GM21786 (cell line): ENCODE measurements at regions not wholly inside any gene's neighbourhood (a gene's known extent, or its start where the extent isn't known, plus 50 kb on each side); places are given as distances from the start of the nearest gene placed in this dataset.

Source experiments
- ATAC-seq: cut with Tn5 transposase; IDR thresholded peaks from one replicate; pipeline ENCODE4 v1.9.1; 2021; ENCODE audit not compliant: unreplicated experiment

DNA sequence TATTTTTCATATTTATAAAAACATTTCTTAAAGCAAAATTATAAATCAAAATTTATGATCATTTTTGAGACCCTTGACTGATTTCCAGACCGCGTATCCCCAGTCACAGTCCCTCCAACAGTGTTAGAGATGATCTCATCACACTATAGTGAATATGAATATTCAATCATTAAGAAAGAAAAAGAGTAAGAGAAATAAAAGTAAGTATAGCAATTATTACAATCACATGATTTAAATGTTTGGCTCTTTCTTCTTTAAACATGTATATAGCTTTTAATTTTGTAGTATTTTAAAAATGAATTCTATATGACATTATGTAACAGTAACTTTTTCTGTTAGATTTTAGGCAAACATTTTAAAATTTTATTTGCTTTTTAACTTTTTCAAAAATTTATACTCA lies 438.3 kb downstream of the RFPL4B start:
- no peak for ATAC-seq

GRCh38 chr6:112786801-112787200 lies 439.7 kb downstream of the RFPL4B start:
- ATAC-seq, result no peak

DNA sequence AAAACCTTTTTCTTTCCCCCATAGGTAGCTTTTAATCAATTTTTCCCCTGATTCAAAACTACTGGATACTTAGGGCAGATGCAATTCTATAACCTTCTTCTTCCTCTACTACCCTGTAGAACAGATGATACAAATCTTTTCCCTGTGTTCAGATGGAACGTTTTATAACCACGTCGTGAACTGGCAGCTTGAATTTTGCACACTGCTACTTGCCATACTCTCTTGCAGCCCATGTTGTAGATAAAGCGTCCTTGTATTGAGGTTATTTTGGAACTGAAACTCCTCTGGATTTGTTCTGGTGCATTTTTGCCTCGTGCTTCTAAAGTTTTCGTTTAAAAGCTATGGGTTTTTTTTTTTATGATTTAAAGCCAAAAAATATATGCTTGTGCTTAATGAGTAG lies 440.2 kb downstream of the RFPL4B start:
- ATAC-seq, result no peak

- ATAC-seq, result no peak
Measured at GRCh38 chr6:112795316-112795715, 448.2 kb downstream of the RFPL4B start.

DNA sequence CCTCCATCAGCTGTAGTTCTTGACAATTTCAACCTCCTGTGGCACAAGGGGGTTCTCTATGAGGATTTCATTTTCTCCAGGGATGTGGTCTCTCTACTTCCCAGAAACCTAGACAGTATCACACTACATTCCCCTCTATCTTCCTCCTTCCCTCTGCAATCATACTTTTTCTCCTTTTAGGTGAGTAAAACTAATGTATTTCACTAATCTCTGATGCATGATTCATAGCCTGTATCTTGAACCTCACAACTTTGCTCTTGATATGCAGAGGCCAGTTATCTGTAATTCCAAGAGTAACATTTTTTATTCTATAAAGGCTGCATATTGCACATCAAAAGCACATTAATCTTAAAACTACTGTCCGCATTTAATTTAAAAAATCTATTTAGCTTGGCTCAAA lies 449.6 kb downstream of the RFPL4B start:
- ATAC-seq, result no peak

DNA sequence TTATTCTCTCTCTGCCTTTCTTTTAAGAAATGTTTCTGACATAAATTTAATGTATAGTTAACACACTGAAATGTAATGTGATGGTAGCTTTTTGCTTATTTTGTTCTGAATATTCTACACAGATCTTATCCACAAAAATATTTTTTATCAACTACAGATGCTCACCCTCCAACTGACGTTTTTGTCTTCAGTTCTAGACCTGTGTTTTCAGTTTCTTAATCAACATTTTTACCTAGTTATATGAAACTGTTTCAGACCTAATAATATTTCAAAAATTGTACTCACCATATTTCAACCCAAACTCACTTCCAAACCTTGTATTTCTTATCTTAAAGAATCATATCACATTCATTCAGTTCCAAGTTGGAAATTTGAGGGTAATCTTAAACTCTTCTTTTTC lies 452.8 kb downstream of the RFPL4B start:
- ATAC-seq, result no peak

DNA sequence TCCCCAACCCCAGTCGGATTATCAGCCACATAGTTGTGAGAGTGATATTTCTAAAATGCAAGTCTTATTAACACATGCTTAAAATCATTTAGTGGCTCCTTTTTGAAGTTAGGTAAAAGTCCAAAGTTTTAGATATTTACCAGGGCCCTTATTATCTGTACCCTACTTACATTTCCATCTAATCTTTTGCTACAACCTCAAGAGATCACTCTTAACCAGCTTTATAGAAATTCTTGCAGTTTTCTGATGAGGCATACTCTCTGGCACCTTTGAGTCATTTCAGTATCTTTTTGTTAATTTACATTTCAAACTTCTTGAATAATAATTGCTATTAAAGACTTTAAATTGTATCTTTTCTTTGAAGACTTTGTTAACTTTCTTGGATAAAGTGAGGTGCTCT lies 453.3 kb downstream of the RFPL4B start:
- ATAC-seq, result no peak

DNA sequence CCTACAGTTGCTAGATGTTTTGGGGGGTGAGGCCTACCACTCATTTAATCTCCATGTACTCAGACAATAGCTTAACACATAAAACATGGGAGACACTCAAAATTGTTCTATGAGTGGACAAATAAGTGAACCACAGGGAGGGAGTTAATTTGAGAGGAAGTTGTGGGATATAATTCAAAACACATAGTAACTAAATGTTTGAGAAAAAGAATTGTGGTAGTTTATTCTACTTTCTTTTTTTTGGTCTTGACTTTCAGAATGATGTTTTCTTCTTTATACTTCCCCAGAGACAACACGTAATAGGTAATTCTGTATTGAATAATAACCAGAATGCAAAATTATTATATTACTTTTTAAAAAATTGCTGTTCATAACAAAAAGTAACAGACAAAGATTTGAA lies 453.8 kb downstream of the RFPL4B start:
- no peak for ATAC-seq

DNA sequence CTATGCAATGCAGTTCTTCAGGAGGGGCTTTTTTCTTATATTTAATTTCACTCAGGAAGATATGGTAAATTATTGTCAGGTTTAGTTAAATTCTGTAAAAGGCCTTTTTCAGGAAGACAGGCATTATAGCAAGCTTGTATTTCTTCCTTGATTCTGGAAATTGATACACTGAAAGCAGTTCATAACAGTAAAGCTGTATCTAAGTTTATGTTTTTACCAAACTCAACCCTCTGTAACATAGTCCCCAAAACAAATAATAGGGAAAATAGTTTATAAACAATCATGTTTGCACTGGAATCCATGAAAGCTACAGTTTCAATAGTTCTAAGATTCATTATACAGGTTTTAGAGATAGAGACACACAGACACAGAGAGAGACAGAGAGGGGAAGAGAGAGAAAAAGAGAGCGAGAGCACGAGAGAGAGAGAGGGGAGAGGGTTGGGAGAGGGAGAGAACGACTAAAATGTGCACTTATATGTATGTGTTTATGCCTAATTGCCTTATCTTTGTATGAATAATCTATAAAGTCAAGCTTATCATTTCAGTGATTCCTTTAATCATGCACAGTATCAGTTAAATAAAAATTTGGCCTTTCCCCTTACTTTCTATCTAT lies 454.4 kb downstream of the RFPL4B start:
- ATAC-seq, result no peak

- no peak for ATAC-seq
Measured at GRCh38 chr6:112802144-112802543, 455.0 kb downstream of the RFPL4B start.

DNA sequence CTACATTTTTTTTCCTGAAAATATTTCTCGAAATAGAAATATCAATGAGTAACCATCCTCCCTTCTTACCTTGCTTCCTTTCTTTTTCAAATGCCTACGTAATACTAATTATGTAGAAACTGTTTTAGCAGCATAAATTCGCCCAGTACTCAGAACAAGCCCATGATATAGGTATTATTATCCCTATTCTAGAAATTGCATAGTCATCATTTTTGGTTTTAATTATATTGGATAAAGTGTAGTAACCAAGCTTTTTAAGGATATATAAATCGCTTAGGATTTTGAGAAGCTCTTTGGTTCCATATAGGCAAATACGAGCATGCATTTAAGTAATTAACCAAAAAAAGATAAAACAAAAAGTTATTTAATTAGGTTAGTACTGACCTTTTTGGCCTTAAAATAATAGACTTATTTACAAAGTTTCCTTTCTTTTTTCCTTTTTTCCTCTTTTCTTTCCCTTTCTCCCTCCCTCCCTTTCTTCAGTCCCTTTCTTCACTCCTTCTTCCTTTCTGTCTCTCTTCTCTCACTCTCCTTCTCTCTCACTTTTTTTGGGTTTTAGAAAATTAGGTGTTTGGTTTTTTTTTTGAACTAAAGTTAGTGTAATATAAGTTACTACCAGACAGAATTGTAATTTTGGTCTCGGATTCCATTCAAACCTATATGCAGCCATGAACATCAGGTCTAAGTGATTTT lies 457.7 kb downstream of the RFPL4B start:
- ATAC-seq, result no peak

- ATAC-seq, result no peak
Measured at GRCh38 chr6:112806163-112806865, 459.2 kb downstream of the RFPL4B start.

DNA sequence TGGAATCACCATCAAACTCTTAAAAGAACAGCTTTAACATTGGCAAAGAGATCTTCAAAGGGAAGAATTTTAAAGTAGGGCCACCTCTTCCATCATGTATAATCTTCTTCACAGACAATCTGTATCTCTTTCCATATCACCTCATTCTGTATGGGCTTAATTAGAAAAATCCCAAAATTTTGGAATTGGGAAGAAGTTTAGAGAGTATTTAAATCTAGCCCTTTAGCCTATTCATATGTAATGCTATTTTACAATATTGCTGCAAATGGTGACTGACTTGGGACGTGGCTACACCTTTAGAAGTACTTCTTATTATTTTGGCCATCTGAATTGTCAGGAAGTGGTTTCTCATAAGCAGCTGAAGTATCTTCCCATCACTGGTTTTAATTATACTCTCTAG lies 474.3 kb downstream of the RFPL4B start:
- ATAC-seq, result no peak

DNA sequence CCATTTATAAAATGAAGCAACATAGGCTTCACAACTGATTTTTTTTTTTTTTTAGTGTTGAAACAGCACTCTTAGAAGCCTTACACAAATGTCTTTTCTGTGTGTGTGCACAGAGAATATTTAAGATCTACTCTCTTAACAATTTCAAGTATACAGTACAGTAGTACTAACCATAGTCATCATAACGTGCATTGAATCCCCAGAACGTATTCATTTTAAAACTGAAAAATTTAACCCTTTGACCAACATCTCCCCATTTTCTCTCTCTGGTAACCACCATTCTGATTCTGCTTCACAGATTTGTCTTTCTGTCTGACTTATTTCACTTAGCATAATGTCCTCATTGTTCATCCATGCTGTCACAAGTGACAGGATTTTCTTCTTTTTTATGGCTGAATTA lies 475.6 kb downstream of the RFPL4B start:
- ATAC-seq, result no peak

DNA sequence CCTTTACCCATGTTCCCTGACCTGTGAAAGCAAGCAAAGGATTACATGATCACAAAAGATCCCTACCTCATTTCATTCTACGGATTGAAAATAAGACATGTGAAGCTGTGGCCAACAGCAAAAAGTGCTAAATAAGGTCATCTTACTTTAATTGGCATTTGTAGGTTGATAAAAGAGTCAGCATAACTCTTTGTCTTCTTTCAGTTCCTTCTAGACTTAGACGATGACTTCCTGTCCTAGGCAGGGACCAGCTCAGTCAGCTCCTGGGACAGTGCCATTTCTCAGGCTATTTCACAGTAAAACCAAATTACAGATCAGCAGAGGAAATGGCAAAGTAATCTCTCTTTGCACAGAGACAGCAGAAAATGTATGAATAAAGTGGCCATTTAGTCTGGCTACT lies 480.7 kb downstream of the RFPL4B start:
- peak; percentile 87 for ATAC-seq

DNA sequence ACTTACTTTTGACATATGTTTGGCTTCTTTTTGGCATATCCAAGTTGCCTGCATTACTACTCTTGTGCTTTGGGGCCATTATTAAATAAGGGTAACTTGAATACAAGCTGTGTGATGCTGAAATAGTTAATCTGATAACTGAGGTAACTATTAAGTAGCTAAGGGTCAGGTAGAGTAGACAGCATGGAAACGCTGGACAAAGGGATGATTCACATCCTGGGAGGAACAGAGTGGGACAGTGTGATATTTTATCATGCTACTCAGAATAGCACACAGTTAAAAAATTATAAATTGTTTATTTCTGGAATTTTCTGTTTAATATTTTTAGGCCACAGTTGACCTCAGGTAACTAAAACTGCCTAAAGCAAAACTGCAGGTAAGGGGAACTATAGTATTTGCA lies 483.9 kb downstream of the RFPL4B start:
- ATAC-seq, result no peak

DNA sequence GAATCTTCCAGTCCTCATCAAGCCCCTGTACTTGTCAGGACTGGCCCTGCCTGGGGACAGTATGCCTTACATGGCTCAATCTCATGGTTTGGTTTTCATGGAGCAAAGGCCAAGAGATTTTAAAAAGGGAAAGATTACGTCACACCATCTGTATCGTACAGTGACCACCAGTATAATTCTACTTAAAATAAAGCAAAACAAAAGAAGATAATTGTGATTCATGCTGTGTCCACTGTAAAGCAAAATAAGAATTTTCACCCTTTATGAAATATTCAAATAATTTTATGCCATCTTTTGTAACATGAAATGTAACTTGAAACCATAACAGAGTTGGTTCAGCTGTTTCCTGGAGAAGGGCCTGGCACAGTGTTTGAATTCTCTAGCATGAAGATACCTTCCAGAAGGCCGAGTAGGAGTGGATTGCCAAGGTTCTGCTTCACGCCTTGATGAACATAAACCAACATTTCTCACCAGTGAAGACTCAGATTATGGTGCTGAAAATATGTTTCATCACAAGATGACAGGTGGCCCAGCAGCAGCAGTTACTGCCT lies 486.5 kb downstream of the RFPL4B start:
- no peak for ATAC-seq

DNA sequence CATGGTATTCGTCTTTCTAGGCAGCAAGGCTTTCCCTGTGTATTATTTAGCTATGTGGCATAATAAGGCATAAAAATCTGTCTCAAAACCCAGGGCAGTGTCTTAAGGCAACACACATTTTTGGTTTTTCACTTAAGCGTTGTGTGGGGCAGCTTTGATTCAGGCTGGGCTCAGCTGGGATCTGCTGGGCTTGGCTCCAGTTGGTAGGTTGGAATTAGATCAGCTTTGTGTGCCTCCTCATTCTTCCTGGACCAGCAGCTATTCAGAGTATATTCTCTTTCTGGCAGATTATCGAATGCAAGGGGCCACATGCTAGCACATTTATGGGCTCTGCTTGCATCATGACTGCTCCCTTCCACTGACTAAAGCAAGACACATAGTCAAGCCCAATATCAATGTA lies 487.9 kb downstream of the RFPL4B start:
- ATAC-seq, result no peak

- no peak for ATAC-seq
Measured at GRCh38 chr6:112839525-112839961, 492.4 kb downstream of the RFPL4B start.

- peak; percentile 48 for ATAC-seq
Measured at GRCh38 chr6:112841553-112842329, 494.6 kb downstream of the RFPL4B start.

DNA sequence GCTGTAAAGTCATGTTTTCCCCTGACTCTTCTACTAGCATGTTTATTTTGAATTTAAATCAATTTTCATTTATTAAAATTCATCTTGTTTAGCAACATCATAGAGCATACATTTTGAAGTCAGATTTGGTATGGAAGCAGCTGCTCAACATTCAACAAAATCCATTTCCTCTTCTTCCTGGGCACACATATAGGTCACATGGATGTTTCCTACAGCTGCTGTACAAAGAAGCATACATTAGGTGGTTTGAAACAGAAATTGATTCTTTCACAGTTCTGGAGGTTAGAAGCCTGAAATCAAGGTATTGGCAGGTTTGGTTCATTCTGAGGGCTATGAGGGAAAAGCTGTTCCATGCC lies 495.2 kb downstream of the RFPL4B start:
- peak; percentile 2 for ATAC-seq
